Erythroblast (primary cell): ENCODE measurements at regions not wholly inside any gene's neighbourhood (a gene's known extent, or its start where the extent isn't known, plus 50 kb on each side); places are given as distances from the start of the nearest gene placed in this dataset.

Source experiments
- GATA1 ChIP-seq: IDR thresholded peaks from 2 replicates; pipeline ENCODE4 v1.6.1; 2011; ENCODE audit warnings: low read depth, mild to moderate bottlenecking, control low read depth, low read length, moderate library complexity
- POLR2A ChIP-seq: IDR thresholded peaks from 2 replicates; pipeline ENCODE4 v1.6.1; 2011; ENCODE audit warnings: mild to moderate bottlenecking, low read length

DNA sequence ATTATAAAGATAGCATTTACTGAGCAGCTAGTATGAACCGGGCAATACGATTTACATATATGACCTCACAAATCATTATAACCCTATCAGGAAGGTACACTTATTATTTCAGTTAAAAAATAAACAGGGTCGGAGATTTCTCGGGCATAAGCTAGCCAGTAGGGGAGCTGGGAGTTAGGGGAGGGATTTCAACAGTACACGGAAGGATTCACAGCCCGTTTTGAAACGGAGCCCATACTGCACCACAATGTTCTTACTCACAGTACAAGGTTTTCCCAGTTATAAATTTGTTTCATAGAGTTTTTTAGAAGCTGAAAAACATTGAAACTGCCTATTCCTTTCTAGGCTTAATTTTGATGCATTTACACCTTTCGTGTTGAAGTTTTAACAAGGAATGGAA, 607.1 kb downstream of the HDGFL1 start:
- no peak for TF ChIP-seq GATA1
- TF ChIP-seq POLR2A, result no peak
